ENCODE measurements at regions not wholly inside any gene's neighbourhood (a gene's known extent, or its start where the extent isn't known, plus 50 kb on each side); places are given as distances from the start of the nearest gene placed in this dataset.

- Mint-ChIP-seq H3K4me3 (no peak overlapping the region), H3K36me3 (ENCODE audit: low read depth) (no peaks in the 10 kb centered on the region), H3K27ac (no peak overlapping the region), H3K4me1 (peaks cover 3% of the 10 kb centered on the region), H3K9me3 (no peaks in the 10 kb centered on the region), H3K27me3 (peaks cover 10% of the 10 kb centered on the region)
- intact Hi-C loops (cut with micrococcal nuclease): no loop called here
- no peak for DNase-seq
Observed at GRCh38 chr10:78548369-78548768, 514.7 kb downstream of the RPS24 start.

GRCh38 chr10:78549140-78549935 lies 515.7 kb downstream of the RPS24 start:
- Mint-ChIP-seq H3K9me3 (peaks cover 6% of the 10 kb centered on the region), H3K27ac (no peak overlapping the region), H3K27me3 (peaks cover 10% of the 10 kb centered on the region), H3K4me3 (no peak overlapping the region), H3K36me3 (ENCODE audit: low read depth) (no peaks in the 10 kb centered on the region), H3K4me1 (peaks cover 3% of the 10 kb centered on the region)
- no peak for DNase-seq
- intact Hi-C loops (cut with micrococcal nuclease): no loop called here

- H3K27ac Mint-ChIP-seq: no peak overlapping the region
- intact Hi-C loops (cut with micrococcal nuclease): no loop called here
- peaks cover 11% of the 10 kb centered on the region for H3K9me3 Mint-ChIP-seq
- H3K36me3 Mint-ChIP-seq (ENCODE audit: low read depth): no peaks in the 10 kb centered on the region
- no peak for DNase-seq
- peaks cover 15% of the 10 kb centered on the region for H3K27me3 Mint-ChIP-seq
- H3K4me3 Mint-ChIP-seq: no peak overlapping the region
- H3K4me1 Mint-ChIP-seq: peaks cover 3% of the 10 kb centered on the region
Observed at GRCh38 chr10:78550090-78550489, 516.4 kb downstream of the RPS24 start.

GRCh38 chr10:78550716-78551115 lies 517.1 kb downstream of the RPS24 start:
- peaks cover 11% of the 10 kb centered on the region for H3K9me3 Mint-ChIP-seq
- no peak overlapping the region for H3K27ac Mint-ChIP-seq
- intact Hi-C loops (cut with micrococcal nuclease): no loop called here
- no peak overlapping the region for H3K4me3 Mint-ChIP-seq
- no peak for DNase-seq
- H3K27me3 Mint-ChIP-seq: peaks cover 15% of the 10 kb centered on the region
- no peaks in the 10 kb centered on the region for H3K36me3 Mint-ChIP-seq (ENCODE audit: low read depth)
- H3K4me1 Mint-ChIP-seq: peaks cover 3% of the 10 kb centered on the region

GRCh38 chr10:78551184-78552005 lies 517.4 kb upstream of the ZMIZ1 start:
- no peaks in the 10 kb centered on the region for H3K36me3 Mint-ChIP-seq (ENCODE audit: low read depth)
- peaks cover 15% of the 10 kb centered on the region for H3K9me3 Mint-ChIP-seq
- intact Hi-C loops (cut with micrococcal nuclease): no loop called here
- DNase-seq: no peak
- no peak overlapping the region for H3K4me3 Mint-ChIP-seq
- H3K4me1 Mint-ChIP-seq: peaks cover 3% of the 10 kb centered on the region
- H3K27ac Mint-ChIP-seq: peak overlapping the region; percentile 4
- peaks cover 19% of the 10 kb centered on the region for H3K27me3 Mint-ChIP-seq

GRCh38 chr10:78552261-78552811 lies 516.4 kb upstream of the ZMIZ1 start:
- Mint-ChIP-seq H3K9me3 (peaks cover 18% of the 10 kb centered on the region), H3K36me3 (ENCODE audit: low read depth) (no peaks in the 10 kb centered on the region), H3K27ac (no peak overlapping the region), H3K27me3 (peaks cover 19% of the 10 kb centered on the region), H3K4me3 (no peak overlapping the region), H3K4me1 (peaks cover 3% of the 10 kb centered on the region)
- no peak for DNase-seq
- intact Hi-C loops (cut with micrococcal nuclease): no loop called here

GRCh38 chr10:78553792-78554191 lies 515.0 kb upstream of the ZMIZ1 start:
- Mint-ChIP-seq H3K27ac (no peak overlapping the region), H3K4me3 (no peak overlapping the region), H3K36me3 (ENCODE audit: low read depth) (no peaks in the 10 kb centered on the region), H3K27me3 (peaks cover 14% of the 10 kb centered on the region), H3K9me3 (peaks cover 18% of the 10 kb centered on the region), H3K4me1 (peaks cover 3% of the 10 kb centered on the region)
- intact Hi-C loops (cut with micrococcal nuclease): no loop called here
- DNase-seq: no peak

GRCh38 chr10:78555128-78555527 lies 513.6 kb upstream of the ZMIZ1 start:
- peaks cover 11% of the 10 kb centered on the region for H3K27me3 Mint-ChIP-seq
- DNase-seq: no peak
- H3K4me1 Mint-ChIP-seq: peaks cover 3% of the 10 kb centered on the region
- H3K4me3 Mint-ChIP-seq: no peak overlapping the region
- intact Hi-C loops (cut with micrococcal nuclease): no loop called here
- H3K27ac Mint-ChIP-seq: no peak overlapping the region
- H3K9me3 Mint-ChIP-seq: peaks cover 18% of the 10 kb centered on the region
- H3K36me3 Mint-ChIP-seq (ENCODE audit: low read depth): no peaks in the 10 kb centered on the region

GRCh38 chr10:78556705-78557432 lies 511.9 kb upstream of the ZMIZ1 start:
- intact Hi-C loops (cut with micrococcal nuclease): no loop called here
- Mint-ChIP-seq H3K27me3 (peaks cover 11% of the 10 kb centered on the region), H3K9me3 (peaks cover 18% of the 10 kb centered on the region), H3K4me1 (no peaks in the 10 kb centered on the region), H3K36me3 (ENCODE audit: low read depth) (no peaks in the 10 kb centered on the region), H3K4me3 (no peak overlapping the region), H3K27ac (no peak overlapping the region)
- DNase-seq: no peak

- Mint-ChIP-seq H3K4me3 (no peak overlapping the region), H3K4me1 (no peaks in the 10 kb centered on the region), H3K27ac (no peak overlapping the region), H3K27me3 (peaks cover 11% of the 10 kb centered on the region), H3K36me3 (ENCODE audit: low read depth) (no peaks in the 10 kb centered on the region), H3K9me3 (peaks cover 18% of the 10 kb centered on the region)
- intact Hi-C loops (cut with micrococcal nuclease): no loop called here
- no peak for DNase-seq
Observed at GRCh38 chr10:78557433-78557925, 511.3 kb upstream of the ZMIZ1 start.

GRCh38 chr10:78559661-78560340 lies 509.0 kb upstream of the ZMIZ1 start:
- no peak overlapping the region for H3K4me3 Mint-ChIP-seq
- H3K36me3 Mint-ChIP-seq (ENCODE audit: low read depth): no peaks in the 10 kb centered on the region
- H3K27ac Mint-ChIP-seq: no peak overlapping the region
- H3K27me3 Mint-ChIP-seq: peaks cover 6% of the 10 kb centered on the region
- no peaks in the 10 kb centered on the region for H3K4me1 Mint-ChIP-seq
- no peak for DNase-seq
- H3K9me3 Mint-ChIP-seq: peaks cover 10% of the 10 kb centered on the region
- intact Hi-C loops (cut with micrococcal nuclease): no loop called here

- no peak overlapping the region for H3K4me3 Mint-ChIP-seq
- H3K9me3 Mint-ChIP-seq: peaks cover 7% of the 10 kb centered on the region
Observed at GRCh38 chr10:78560341-78560688, 508.5 kb upstream of the ZMIZ1 start.

GRCh38 chr10:78563314-78563713 lies 505.5 kb upstream of the ZMIZ1 start:
- no peaks in the 10 kb centered on the region for H3K36me3 Mint-ChIP-seq (ENCODE audit: low read depth)

More at GRCh38 chr10:78560341-78560688, 508.5 kb upstream of the ZMIZ1 start:
- H3K36me3 Mint-ChIP-seq (ENCODE audit: low read depth): no peaks in the 10 kb centered on the region
- no peak for DNase-seq
- intact Hi-C loops (cut with micrococcal nuclease): no loop called here
- peaks cover 7% of the 10 kb centered on the region for H3K27me3 Mint-ChIP-seq
- H3K27ac Mint-ChIP-seq: no peak overlapping the region
- no peaks in the 10 kb centered on the region for H3K4me1 Mint-ChIP-seq

More at GRCh38 chr10:78563314-78563713, 505.5 kb upstream of the ZMIZ1 start:
- intact Hi-C loops (cut with micrococcal nuclease): no loop called here
- H3K4me3 Mint-ChIP-seq: no peak overlapping the region
- DNase-seq: no peak
- no peaks in the 10 kb centered on the region for H3K9me3 Mint-ChIP-seq
- peaks cover 3% of the 10 kb centered on the region for H3K27me3 Mint-ChIP-seq
- H3K4me1 Mint-ChIP-seq: no peaks in the 10 kb centered on the region
- H3K27ac Mint-ChIP-seq: no peak overlapping the region

All from activated CD4-positive, alpha-beta T cell treated with anti-CD3 and anti-CD28 coated beads, Interleukin-2, amount 10 ng/mL, durations not matched to agents 24 days and 14 days (primary cell).